ENCODE measurements at regions not wholly inside any gene's neighbourhood (a gene's known extent, or its start where the extent isn't known, plus 50 kb on each side); places are given as distances from the start of the nearest gene placed in this dataset.

DNA sequence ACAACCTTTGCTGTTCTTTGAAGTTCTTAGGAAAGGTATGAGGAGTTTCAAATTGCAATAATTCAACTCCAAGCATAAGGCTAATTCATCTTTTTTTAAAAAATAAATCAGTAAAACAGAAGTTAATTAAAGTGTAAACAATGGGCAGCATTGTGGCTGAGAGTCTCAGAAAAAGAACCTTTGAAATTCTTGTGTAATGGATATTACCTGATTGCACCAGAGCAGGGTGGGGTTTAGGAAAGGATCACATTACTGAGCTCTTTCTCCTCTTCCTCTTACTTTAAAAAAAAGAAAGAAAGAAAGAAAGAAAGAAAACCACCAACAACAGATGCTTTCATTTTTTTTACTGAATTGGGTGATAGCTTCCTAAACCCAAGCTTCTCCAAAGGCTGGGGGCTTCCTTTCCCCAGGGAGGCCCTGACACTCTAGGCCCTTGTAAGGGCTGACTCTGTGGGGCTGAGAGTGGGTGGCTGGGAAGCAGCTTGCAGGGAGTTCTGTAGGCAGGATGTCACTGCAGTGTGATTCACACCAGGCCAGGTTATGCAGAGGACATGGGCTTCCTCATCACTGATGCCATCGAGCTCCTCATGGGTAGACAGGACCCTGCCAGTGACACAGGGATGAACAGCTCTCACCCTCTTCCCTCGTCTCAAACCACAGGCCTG, 564.5 kb downstream of the FGF9 start:
- DNase-seq (ENCODE audit: low spot score), result no peak

DNA sequence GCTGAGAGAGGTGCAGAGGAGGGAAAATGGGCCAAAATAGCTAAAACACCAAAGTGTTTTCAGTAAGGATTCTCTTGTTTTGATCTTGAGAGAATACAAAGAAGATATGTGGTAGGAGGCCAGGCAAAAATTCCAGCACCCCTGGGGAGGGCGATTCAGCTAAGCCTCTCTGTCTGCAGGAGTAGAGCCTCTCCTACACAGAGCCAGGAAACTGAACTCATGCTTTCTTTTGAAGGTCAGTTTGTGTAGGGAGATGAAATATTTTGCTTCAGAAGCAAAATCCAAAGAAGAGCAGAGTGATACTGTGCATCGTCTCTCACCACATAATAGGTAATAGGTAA, 565.0 kb downstream of the FGF9 start:
- no peak for DNase-seq (ENCODE audit: low spot score)

DNA sequence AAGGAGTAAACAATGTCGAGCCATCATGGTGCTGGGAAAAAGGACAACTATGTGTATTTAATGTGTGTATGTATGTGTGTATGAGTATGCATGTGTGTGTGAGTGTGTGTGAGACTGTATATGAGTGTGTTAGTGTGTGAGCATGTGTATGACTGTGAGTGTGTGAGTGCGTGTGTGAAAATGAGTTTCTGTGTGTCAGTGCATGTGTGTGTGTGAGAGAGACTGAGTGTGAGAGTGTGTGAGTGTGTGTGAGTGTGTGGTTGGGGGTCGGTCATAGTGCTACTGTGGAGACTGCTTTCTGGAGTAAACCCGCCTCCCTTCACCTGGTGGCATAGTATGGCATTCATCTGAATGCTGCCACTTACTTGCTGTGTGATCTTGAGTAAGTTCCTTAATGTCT, 567.4 kb downstream of the FGF9 start:
- no peak for DNase-seq (ENCODE audit: low spot score)

DNA sequence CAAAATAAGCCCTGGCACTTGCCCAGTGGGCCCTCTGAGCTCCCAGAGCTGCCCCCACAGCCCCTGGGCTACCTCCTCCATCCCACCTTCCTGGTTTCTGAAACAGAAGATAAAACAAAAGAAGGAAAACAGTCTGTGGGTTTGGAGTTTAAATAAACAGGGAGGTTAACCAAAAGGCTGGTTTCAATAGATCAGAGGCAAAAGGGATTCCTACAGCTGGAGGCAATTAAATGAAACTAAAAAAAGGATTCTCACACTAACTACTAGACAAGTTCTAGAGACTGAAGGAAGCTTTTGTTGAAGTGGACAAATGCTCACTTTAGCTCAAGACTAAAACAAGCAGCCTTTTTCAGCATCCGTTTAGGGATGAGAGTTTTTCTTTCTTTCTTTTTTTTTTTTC, 569.8 kb downstream of the FGF9 start:
- DNase-seq (ENCODE audit: low spot score), result no peak

DNA sequence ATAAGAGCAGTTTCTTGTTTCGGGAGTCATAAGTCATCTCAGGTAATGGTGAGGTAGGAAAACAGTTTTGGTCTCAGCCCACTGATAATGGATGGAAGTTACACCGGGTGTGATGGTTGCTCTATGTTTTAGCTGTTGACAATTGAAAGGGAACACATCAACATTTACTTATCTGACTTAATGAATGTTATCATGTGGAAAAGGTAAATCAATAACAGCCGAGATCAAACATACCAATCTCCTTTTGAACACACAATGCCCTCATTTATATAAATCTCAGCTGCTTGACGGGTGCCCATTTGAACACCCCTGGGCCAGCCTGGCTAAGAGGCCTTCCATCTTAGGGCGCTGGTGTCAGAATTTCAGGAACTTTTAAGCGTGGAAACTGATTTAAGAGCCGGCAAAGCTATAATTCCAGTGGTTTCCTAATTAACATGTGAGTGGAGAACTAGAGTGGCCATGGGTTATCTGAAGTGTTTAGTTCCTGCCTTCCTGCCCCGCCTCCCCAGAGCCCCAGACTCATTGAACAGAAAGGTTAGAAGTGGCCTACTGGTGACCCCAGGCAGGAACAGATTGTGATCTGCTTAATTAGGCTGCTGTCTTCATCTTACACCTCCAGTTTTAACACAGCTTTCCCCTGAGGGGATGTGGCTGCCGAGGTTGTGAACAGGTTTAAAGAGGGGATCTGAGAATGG, 572.7 kb downstream of the FGF9 start:
- no peak for DNase-seq (ENCODE audit: low spot score)

DNA sequence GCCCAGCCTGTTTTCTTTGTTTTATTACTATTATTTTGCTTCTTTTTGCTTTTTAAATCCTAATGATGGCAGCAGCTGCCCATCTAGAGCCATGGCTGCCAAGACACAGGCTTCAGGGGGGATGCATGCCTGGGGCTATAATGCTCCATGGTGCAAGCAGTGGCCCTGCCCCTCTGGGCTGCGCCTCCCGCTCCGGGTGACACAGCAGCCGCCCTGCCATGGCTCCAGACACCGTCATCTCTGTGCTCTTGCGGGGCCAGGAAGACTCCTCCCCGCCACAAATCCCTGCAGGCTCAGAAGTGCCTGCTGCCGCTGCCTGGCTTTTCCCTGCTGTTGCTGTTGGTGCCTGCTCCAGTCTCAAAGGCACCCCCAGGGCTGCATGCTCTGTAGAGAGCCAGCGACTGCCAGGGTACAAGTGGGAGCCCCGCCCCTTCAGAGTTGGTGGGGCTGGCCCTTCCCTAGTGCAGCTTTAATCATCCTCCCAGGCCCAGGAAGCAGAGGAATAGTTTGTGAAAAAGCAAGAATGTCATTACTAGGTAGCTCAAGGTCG, 581.5 kb downstream of the FGF9 start:
- no peak for DNase-seq (ENCODE audit: low spot score)

DNA sequence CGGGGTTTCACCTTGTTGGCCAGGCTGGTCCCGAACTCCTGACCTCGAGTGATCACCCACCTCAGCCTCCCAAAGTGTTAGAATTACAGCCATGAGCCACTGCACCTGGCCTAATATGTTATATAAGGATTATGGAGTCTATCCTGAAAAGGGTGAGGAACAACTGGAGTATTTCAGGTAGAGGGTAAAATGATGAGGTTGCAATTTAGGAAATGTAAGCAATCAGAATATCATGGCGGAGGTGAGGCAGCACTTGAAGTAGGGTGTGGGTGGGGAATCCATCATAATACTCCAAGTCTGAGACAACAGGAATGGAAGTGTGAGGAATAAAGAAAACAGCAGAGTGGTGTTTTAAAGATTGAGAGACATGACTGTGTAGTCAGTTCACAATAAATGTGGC, 582.2 kb downstream of the FGF9 start:
- no peak for DNase-seq (ENCODE audit: low spot score)

DNA sequence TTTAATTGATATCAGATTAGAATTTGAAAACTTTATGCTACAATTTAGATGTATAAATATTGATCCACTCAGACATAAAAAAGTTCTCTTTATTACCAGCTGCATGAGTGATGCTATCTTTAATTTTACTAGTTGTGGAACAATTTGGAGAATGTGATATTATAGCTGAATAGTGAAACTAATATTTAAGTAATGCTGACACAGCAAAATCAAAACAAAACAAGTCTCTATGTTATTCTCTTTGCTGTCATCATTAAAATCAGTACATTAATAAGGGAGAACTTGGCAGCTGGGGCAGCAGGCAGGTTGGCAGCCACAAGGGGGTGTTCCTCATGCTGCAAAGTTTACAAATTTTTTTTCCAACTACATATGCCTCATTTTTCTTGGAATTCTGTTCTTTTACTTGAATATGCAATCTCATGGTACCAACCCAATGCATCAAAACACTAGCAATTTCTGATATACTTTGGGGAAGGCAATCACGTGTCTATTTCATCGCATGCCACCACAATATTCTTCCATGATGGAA, 585.3 kb downstream of the FGF9 start:
- no peak for DNase-seq (ENCODE audit: low spot score)

DNA sequence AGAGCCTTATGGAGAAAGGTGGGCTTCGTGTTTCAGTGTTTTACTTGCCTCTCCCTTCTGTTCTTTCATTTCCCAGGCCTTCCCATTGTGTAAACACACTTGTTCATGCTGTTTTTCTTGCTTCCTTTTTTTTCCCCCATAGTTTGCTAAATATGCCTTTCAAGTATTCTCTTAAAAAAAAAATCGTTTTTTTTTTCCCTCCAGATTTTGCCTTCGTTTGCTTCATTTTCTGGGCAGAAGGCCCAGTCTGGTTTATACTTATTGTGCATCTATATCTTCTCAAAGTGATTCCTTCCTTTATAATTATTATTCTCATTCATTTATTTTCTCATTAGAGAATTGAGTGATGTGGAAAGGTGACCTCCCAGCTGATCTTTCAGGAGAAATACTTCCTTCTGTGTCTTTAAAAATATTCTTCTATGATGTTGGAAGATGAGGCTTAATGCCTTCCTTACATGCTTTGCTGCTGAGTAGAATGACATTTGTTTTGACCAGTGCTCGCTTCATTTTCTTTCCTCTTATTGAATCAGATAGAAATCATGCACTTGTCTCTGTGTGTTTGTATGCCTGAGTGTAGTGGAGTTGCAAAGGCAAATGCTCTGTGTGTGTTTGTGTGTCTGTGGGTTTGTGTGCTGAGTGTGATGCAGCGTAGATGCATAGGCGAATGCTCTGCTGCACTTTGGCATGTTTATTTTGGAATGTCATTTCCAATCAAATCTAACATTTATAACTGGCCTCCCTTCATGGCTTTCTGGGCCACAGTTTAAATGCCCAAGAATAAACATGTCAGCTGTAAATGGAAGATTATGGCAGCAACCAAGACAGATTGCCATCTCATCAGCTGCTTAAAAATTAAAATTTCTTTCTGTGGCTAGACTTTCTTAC, 591.4 kb downstream of the FGF9 start:
- DNase-seq (ENCODE audit: low spot score), result no peak

DNA sequence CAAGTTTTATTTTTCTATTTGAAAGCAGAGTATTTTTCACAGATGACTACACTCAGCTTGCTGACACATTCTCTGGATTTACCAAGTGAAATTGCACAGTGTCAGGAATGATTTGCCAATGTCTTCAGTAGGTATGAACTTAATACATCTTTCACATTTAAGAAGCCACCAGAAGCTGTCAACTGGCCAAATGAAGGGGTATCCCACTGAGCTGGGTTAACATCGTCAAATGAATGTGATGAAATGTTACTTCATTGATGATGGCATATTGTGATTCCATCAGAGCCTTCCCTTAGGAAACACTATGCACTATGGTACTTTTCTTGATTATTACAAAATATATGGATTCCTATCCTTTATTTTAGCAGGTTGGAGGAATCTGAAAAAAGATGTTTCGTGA, 592.3 kb downstream of the FGF9 start:
- DNase-seq (ENCODE audit: low spot score), result no peak

DNA sequence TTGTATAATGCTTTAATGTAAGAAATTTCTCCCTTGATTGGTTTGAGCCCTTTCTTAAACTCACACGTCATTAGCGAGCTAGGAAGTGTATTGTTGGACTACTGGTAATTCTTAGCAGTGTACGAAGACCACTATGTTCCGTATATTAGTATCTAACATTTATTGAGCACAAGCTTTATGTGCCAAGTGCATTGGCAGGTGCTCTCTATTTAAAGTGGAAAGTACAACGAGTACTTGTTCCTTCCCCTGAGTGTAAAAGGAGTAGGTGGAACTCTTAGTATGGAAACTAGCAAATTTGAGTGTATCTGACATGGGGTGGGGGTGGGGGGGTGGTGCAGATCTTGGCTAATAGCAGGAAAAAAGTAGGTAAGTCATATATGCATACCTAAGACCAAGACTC, 594.7 kb downstream of the FGF9 start:
- DNase-seq (ENCODE audit: low spot score), result no peak

DNA sequence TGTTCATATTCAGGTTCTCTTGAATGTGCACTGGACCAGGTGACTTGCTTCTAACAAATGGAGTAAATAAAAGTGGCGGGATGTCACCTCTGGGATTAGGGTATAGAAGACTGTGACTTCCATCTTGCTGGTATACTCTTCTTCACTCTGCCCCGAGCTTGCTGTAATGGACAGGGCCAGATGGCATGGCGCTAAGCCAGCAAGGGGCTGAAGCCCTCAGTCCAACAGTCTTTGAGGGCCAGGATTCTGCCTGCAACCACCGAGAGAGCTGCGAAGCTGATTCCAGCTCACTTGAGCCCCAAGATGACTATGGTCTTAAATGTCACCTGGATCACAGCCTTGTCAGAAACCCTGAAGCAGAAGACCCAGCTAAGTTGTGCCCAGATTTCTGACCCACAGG, 600.0 kb downstream of the FGF9 start:
- no peak for DNase-seq (ENCODE audit: low spot score)

DNA sequence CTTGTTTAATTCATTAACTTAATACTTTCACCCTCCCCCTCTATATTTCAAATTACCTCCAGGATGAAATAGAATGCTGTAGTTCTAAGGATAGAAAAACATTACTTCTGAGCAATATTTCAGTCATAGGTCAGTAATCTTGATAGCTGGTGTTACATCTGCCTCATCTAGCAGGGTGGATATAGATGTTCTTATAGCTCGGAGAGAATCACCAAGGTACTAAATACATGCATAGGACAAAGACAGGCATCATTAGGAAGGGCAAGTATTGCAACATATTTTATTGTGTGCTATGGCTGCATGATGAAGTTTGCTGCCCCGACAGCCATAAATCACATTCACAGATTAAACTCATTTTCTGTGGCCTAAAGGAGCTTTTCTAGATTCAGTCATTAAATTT, 601.0 kb downstream of the FGF9 start:
- no peak for DNase-seq (ENCODE audit: low spot score)

DNA sequence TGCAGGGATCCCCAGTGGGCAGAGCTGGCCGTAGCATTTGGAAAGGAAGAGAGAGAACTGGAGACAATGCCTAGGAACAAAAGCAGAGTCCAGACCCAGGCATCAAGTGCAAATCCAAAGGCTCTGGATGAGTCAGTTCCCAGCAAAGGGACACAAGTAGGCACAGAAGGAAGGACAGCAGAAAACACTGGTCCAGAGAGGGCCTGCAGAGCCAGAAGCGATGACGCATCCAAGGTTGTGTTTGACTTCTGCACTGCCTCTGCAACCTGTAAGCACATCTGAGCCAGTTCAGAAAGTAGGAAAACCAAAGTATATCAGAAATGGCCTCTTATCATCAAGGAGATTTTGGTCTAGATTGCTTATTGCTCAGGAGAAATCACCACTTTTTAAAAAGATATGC, 604.5 kb downstream of the FGF9 start:
- no peak for DNase-seq (ENCODE audit: low spot score)

DNA sequence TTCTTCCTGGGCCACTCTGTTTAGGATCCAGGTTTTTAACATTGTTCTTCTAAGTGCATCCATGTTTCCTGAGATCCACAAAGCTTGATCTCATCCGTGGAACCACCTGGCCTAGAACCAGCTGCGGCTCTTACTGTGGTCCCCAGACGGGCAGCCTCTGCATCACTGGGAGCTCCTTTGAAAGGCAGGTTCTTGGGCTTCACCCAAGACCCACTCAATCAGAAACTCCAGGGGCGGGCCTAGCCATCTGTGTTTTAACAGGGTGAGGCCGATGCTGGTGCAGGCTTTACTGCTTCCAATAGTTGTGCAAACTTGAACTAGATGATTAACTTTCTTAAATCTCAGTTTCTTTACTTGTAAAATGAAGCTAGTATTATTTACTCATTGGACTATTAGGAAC, 605.7 kb downstream of the FGF9 start:
- DNase-seq (ENCODE audit: low spot score), result no peak

DNA sequence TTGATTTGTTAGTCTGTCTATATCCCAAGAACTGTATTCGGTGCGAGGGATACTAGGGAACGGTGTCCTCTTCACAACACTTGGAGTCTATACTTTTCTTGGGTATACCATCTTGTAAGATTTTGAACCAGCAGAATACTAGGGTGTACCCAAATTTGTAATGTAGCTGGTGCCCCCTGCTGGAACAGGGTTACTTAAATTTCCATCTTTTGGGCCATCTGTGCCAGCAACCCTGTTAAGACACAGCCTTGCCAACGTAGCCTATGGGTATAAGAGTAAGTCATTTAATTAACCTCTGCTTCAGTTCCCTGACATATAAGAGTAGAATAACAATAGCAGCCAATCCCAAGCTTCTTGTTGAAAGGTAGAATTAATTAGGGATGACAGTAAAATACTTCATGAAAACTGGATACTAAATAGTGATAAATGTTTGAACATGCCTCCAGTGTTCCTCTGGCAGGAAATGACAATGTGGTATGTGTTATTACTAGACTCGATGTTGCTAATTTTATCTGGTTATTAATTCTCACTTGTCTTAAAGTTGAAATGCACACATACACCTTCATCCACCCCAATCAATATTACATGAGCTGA, 607.6 kb downstream of the FGF9 start:
- peak; percentile 40 for DNase-seq (ENCODE audit: low spot score)

DNA sequence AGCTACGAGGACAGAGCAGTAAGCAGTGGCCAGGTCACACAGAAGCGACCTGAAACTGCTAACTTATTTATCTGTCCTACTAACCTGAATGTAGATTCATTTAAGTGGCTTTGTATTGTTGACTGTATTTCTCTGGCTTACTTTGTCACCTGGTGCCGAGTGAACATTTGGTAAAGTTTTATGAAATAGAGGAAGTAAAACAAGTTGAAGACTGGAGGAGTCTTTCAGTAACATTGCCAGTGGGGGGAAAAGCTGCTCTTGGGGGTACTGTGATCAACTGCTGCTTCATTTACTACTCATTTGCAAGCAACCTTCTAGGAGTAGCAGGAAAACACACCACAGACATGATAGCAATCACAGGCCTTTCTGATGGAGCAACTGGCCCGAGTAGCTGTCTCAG, 615.0 kb downstream of the FGF9 start:
- no peak for DNase-seq (ENCODE audit: low spot score)

DNA sequence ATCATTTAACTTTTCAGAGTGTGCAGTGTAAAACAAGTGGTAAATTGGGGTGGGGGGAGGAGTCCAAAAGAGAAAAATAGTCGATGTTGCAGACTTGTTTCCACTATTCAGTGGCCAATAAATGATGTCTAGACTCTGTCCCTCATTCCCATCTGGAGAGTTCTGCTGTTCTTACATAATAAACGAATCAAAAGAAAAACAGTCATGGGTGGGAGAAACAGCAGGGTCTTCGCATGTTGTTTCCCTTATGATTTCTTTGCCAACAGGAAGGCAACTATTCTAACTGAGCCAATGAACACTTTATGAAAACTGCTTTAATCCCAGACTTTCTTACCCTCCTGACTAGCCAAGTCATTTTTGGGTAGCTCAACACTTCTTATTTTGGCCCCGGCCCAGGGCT, 615.5 kb downstream of the FGF9 start:
- no peak for DNase-seq (ENCODE audit: low spot score)

DNA sequence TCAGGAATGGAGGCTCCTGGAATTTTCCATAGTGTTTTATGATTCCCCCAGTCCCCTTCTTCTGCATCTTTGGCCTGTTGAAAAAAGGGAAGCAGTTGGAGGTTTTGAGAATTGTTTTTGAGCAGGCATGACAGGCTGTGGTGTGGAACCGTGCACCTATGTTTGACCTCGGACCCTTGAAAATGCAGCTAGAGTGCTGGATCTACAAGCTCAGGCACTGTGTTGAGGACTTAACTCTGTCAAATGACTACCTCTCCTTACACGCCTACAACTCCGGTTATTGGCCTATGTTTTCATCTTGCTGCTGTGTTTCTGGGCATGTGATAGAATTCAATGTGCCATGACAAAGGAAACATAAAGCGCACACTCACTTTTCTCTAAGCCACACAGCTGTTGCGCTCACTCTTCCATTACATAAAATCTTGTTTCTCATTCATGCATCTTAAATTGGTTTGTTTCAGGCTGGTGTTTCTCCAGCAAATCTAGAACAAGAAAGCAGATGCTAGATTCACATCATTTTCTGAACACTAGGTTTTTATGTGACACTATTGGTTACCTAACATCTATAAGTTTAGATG, 616.6 kb downstream of the FGF9 start:
- DNase-seq (ENCODE audit: low spot score), result no peak

DNA sequence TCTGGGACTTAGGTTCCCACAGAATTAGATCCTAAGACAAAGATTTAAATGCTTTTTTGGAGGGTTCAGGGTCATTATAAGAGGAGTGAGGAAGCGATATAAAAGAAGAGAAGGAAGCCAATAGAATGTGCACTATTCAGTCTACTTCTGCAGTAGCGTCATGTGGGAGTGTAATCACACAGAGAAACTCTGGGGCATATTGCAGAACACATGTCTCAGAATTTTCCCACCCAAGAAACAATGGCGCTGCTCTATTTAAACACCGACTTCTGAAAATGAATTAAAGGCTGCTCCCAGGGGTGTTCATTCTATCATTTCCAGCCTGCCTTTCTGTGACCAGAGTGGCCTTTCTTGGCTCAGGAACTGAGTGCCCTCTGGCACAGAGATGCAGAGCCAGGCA, 617.6 kb downstream of the FGF9 start:
- DNase-seq (ENCODE audit: low spot score), result no peak

DNA sequence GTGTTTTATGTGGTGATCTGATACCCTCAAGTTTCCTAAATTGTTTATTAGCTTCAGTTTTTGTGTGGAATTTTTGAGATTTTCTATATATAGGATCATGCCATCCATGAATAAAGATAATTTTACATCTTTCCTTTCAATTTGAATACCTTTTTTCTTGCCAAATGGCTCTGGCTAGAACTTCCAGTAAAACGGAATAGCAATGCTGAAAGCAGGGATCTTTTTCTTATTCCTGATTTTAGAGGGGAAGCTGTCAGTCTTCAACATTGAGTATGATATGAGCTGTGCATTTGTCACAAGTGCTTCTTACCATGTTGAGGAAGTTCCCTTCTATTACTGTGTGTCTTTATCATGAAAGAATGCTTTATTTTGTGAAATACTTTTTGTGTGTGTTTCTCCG, 618.8 kb downstream of the FGF9 start:
- DNase-seq (ENCODE audit: low spot score), result no peak

DNA sequence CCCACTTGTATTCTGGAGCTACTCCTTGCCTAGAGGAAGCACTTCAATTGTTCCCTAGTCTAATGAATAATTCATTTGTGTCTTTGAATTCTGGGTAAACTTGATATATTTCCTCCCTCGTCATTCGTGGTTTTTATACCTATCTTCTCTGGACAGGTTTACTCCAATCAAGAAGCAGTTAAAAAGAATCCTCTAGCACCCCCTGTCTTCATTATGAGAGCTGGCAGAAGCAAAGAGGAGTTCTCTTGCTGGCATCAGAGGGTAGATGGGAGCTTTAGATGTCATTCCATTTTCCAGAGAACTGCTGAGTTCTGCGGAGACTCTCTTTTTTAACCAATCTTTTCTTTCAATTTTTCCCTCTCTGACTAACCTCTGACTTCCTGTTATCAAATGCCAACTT, 627.7 kb downstream of the FGF9 start:
- DNase-seq (ENCODE audit: low spot score), result no peak

All from activated CD4-positive, alpha-beta T cell treated with anti-CD3 and anti-CD28 coated beads, Interleukin-2, Interleukin-4, amounts not matched to agents 100 ng/mL and 50 ng/mL, durations not matched to agents 16 hours and 8 hours (primary cell).